ENCODE measurements at regions not wholly inside any gene's neighbourhood (a gene's known extent, or its start where the extent isn't known, plus 50 kb on each side); places are given as distances from the start of the nearest gene placed in this dataset.

GRCh38 chr7:52639126-52639525, 396.3 kb upstream of the POM121L12 start:
- TF ChIP-seq CTCF (IDR thresholded peaks at IDR 0.05; ENCODE audit: low read depth, low read length, poor library complexity, severe bottlenecking) (no peak), EZH2phosphoT487 (IDR thresholded peaks at IDR 0.05; ENCODE audit: borderline replicate concordance, low read length) (no peak)

Data from DOHH2 (cell line).